ENCODE measurements at regions not wholly inside any gene's neighbourhood (a gene's known extent, or its start where the extent isn't known, plus 50 kb on each side); places are given as distances from the start of the nearest gene placed in this dataset.

DNA sequence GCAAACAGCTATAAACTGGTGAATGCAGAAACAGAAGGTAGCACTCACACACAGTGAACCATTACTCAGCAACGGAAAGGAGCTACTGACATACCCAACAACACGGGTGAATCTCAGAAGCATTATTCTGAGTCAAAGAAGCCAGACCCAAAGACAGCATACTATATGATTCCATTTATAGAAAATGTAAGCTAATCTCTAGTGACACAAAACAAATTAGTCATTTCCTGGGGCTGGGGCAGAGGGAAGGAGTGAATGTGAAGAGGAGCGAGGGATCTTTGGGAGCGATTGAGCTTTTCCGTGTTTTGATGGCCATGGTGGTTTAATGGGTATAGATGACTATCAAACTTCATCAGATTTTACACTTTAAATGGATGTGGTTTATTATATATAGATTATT is 614.6 kb downstream of the DHX35 start:
- TF ChIP-seq CTCF (conservative IDR thresholded peaks at IDR 0.05; ENCODE audit: low read depth, low read length): no peak
- no peak for TF ChIP-seq EZH2 (IDR thresholded peaks at IDR 0.05; ENCODE audit: low read length, unreplicated experiment)
